HG02571 (cell line): ENCODE measurements at regions not wholly inside any gene's neighbourhood (a gene's known extent, or its start where the extent isn't known, plus 50 kb on each side); places are given as distances from the start of the nearest gene placed in this dataset.
A peak's percentile ranks its signal among the peaks of the same experiment; 100 is the strongest.

Experiments
- ATAC-seq: cut with Tn5 transposase; IDR thresholded peaks from one replicate; pipeline ENCODE4 v1.9.1; 2021; ENCODE audit warnings: mild to moderate bottlenecking, moderate library complexity; ENCODE audit not compliant: unreplicated experiment

GRCh38 chr5:124997186-124997893, 250.9 kb upstream of the ZNF608 start:
- no peak for ATAC-seq

GRCh38 chr5:124998520-124998919, 252.1 kb upstream of the ZNF608 start:
- no peak for ATAC-seq

GRCh38 chr5:125002727-125003598, 256.5 kb upstream of the ZNF608 start:
- no peak for ATAC-seq

GRCh38 chr5:125004009-125004408, 257.6 kb upstream of the ZNF608 start:
- no peak for ATAC-seq

GRCh38 chr5:125005266-125005665, 258.8 kb upstream of the ZNF608 start:
- ATAC-seq, result no peak

- peak; percentile 60 for ATAC-seq
Measured at GRCh38 chr5:125006011-125006685, 259.7 kb upstream of the ZNF608 start.

- no peak for ATAC-seq
Measured at GRCh38 chr5:125010356-125010755, 263.9 kb upstream of the ZNF608 start.

GRCh38 chr5:125011014-125011413, 264.6 kb upstream of the ZNF608 start:
- ATAC-seq, result peak; percentile 47

- no peak for ATAC-seq
Measured at GRCh38 chr5:125011419-125011818, 265.0 kb upstream of the ZNF608 start.

GRCh38 chr5:125011947-125012346, 265.5 kb upstream of the ZNF608 start:
- ATAC-seq, result no peak

- no peak for ATAC-seq
Measured at GRCh38 chr5:125012727-125013451, 266.4 kb upstream of the ZNF608 start.

GRCh38 chr5:125014202-125014601, 267.8 kb upstream of the ZNF608 start:
- ATAC-seq, result no peak

GRCh38 chr5:125017796-125018195, 271.4 kb upstream of the ZNF608 start:
- no peak for ATAC-seq

- no peak for ATAC-seq
Measured at GRCh38 chr5:125023673-125024072, 277.2 kb upstream of the ZNF608 start.

- no peak for ATAC-seq
Measured at GRCh38 chr5:125026867-125027731, 280.7 kb upstream of the ZNF608 start.

GRCh38 chr5:125032286-125032685, 285.8 kb upstream of the ZNF608 start:
- ATAC-seq, result no peak

GRCh38 chr5:125033602-125034001, 287.2 kb upstream of the ZNF608 start:
- ATAC-seq, result no peak

GRCh38 chr5:125034331-125034730, 287.9 kb upstream of the ZNF608 start:
- no peak for ATAC-seq

- ATAC-seq, result no peak
Measured at GRCh38 chr5:125036494-125036893, 290.1 kb upstream of the ZNF608 start.

- no peak for ATAC-seq
Measured at GRCh38 chr5:125037020-125037419, 290.6 kb upstream of the ZNF608 start.
